C4-2B (cell line): ENCODE measurements at regions not wholly inside any gene's neighbourhood (a gene's known extent, or its start where the extent isn't known, plus 50 kb on each side); places are given as distances from the start of the nearest gene placed in this dataset.

Experiments
- ZFX ChIP-seq: fragments of 450-650 bp; IDR thresholded peaks from 2 replicates; pipeline ENCODE4 v1.6.1; 2017
- TF ChIP-seq, protein P1 (sequence below): fragments of 450-650 bp; conservative IDR thresholded peaks from 2 replicates; pipeline ENCODE4 v1.5.1; 2017; ENCODE audit warnings: mild to moderate bottlenecking

DNA sequence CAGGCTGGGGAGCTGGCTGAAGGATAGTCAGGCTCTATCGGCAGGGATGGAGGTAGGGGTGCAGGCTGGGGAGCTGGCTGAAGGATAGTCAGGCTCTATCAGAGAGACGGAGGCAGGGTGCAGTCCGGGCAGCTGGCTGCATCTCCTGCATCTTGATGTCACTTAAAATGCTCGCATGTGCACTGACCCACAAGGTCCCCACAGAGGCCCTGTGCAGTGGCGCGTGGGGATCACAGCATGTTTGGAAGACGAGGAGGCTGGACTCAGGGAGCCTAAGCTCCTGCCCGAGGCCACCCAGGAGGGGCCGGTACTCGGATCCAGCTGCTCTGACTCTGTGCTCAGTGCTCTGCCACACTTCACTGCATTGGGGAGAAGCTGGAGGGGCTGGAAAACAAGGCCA lies 189.0 kb upstream of the HDAC4 start:
- TF ChIP-seq, protein P1, sequence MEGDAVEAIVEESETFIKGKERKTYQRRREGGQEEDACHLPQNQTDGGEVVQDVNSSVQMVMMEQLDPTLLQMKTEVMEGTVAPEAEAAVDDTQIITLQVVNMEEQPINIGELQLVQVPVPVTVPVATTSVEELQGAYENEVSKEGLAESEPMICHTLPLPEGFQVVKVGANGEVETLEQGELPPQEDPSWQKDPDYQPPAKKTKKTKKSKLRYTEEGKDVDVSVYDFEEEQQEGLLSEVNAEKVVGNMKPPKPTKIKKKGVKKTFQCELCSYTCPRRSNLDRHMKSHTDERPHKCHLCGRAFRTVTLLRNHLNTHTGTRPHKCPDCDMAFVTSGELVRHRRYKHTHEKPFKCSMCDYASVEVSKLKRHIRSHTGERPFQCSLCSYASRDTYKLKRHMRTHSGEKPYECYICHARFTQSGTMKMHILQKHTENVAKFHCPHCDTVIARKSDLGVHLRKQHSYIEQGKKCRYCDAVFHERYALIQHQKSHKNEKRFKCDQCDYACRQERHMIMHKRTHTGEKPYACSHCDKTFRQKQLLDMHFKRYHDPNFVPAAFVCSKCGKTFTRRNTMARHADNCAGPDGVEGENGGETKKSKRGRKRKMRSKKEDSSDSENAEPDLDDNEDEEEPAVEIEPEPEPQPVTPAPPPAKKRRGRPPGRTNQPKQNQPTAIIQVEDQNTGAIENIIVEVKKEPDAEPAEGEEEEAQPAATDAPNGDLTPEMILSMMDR: no peak
- TF ChIP-seq ZFX: no peak
